ENCODE measurements at regions not wholly inside any gene's neighbourhood (a gene's known extent, or its start where the extent isn't known, plus 50 kb on each side); places are given as distances from the start of the nearest gene placed in this dataset.

GRCh38 chr18:51491678-51492372, 294.3 kb upstream of the MEX3C start:
- TF ChIP-seq ZNF317 (CRISPR knock-in tag; IDR thresholded peaks at IDR 0.05; ENCODE audit: borderline replicate concordance, low read depth): no peak
- TF ChIP-seq E2F1 (CRISPR knock-in tag; IDR thresholded peaks at IDR 0.05): no peak
- no peak for TF ChIP-seq ZNF671 (CRISPR knock-in tag; IDR thresholded peaks at IDR 0.05)
- TF ChIP-seq JUN (CRISPR knock-in tag; IDR thresholded peaks at IDR 0.05): no peak
- TF ChIP-seq CTCF (IDR thresholded peaks at IDR 0.05): no peak
- no peak for TF ChIP-seq USF2 (CRISPR knock-in tag; IDR thresholded peaks at IDR 0.05)
- TF ChIP-seq NFATC4 (CRISPR knock-in tag; IDR thresholded peaks at IDR 0.05): no peak
- no peak for TF ChIP-seq MAX (CRISPR knock-in tag; IDR thresholded peaks at IDR 0.05)
- no peak for TF ChIP-seq ELF4 (CRISPR knock-in tag; IDR thresholded peaks at IDR 0.05; ENCODE audit: low read depth)
- no peak for TF ChIP-seq NR2C2 (CRISPR knock-in tag; IDR thresholded peaks at IDR 0.05)
- no peak for TF ChIP-seq ZNF512 (CRISPR knock-in tag; IDR thresholded peaks at IDR 0.05; ENCODE audit: borderline replicate concordance)
- no peak for TF ChIP-seq ZNF416 (CRISPR knock-in tag; IDR thresholded peaks at IDR 0.05)
- no peak for TF ChIP-seq ZNF219 (CRISPR knock-in tag; IDR thresholded peaks at IDR 0.05; ENCODE audit: borderline replicate concordance)
- no peak for TF ChIP-seq ATF3 (CRISPR knock-in tag; conservative IDR thresholded peaks at IDR 0.05)
